H4 (cell line): ENCODE measurements at regions not wholly inside any gene's neighbourhood (a gene's known extent, or its start where the extent isn't known, plus 50 kb on each side); places are given as distances from the start of the nearest gene placed in this dataset.

ENCODE experiments used
- DNase-seq: peaks from one replicate; pipeline ENCODE4 v3.0.0-alpha.2; 2015; ENCODE audit warnings: low spot score

- no peak for DNase-seq
These were observed 75.1 kb upstream of the NT5C1B start for GRCh38 chr2:18664421-18664820.

DNA sequence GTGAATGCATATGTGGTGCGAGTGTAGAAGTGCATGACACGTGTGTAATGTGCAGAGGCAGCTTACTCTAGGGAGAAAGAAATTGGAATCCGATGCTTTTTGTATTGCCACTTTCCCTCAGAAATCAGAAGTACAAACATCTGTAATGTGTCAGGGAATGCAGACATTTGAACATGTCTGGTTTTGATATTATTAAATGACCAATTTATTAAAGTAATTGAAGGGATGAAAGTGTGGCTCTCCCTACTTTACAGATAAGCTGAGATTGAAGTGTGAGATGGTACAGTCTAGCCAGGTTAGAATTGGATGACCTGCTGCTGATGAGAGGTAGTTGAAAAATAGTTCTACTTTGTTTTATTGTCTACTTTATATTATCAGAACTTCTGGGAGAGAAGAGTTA, 74.5 kb upstream of the NT5C1B start:
- no peak for DNase-seq

- no peak for DNase-seq
These were observed 73.3 kb upstream of the NT5C1B start for GRCh38 chr2:18662689-18663088.

DNA sequence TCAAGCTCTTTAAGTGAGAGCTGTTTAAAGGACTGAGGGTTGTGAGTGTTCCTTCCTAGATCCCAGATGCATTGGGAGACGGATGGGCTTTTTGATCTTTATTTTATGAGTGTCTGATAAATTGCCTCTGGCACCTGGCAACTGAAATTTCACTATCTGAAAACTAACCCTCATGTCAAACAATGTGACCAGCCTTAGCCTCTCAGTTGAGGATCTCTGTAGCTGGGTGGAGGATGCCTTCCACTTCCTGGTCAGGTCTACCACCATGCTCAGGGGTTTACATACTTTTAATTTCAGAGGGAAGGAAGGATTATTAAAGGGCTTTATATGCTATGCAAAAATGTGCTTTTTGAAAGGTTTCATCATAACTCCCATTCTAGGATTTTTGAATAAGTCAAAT, 70.5 kb upstream of the NT5C1B start:
- DNase-seq, result no peak

- DNase-seq, result no peak
These were observed 66.7 kb upstream of the NT5C1B start for GRCh38 chr2:18656048-18656447.

DNA sequence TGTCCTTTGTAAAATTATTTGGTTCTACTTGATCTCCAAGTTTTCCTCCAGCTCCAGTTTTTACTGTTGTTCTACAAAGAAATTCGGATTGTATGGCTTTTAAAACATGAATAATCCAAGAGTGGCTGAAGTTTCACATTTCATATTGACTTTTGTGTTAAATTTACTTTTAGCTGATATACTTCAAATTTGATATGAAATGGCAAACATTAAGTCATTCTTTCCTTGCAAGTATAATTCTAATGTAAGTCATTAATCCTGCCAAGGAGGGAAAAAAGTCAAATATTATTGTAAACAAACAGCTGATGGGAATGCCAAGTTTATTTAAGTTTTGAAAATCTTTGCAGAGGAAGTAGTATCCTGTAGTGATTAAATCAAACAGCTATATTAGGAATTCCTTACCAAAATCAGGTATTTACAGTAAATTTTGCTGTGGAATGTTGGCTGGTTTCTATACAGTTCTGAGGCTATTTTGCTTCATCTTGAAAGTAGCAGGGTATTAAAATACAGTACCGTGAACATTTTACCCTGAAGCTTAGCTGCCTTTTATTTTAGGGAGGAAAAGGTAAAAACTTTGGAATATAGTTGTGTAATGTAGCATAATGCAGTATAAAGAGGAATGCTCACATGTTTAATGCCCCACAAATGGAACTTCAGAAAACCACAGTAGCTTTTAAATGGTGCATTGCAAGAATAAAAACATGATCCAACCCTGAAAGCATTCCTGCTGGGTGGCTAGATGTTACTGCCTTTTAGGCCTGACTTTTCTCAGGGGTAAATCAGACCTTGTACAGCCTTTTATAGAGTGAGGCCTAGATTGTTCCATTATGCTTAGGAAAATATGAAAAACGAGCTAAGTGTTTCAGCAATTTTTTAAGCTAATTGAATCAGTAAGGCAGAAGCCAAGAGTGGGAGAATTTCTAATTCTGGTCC, 62.7 kb upstream of the NT5C1B start:
- peak; percentile 33 for DNase-seq

GRCh38 chr2:18650221-18650620, 60.9 kb upstream of the NT5C1B start:
- no peak for DNase-seq

DNA sequence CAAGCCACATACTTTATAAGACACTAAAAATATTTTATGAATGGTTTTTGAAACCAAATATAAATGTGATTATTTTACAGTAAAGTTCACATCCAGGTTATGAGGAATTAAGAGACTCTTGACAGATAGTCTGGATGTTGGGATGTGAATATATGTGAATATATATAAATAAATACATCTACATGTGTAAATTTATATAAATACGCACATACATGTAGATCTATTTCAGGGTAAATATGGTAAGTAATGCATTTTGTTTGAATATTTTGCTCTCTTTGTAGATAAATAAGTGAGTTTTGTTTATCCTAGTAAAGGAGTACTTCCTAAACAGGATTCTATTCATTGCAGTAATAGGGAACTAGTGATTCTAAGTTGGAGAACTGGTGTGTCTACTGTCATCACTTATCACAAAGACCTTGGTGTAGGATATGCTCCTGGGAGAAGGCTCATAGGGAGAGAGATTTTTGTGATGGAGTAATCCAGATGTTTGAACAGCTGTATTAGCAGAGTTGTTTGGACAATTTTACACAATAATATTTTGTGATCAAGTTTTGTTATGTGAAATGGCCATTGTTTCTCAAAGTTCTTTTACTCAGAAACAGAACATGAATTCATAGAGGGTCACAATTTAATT, 60.2 kb upstream of the NT5C1B start:
- no peak for DNase-seq

DNA sequence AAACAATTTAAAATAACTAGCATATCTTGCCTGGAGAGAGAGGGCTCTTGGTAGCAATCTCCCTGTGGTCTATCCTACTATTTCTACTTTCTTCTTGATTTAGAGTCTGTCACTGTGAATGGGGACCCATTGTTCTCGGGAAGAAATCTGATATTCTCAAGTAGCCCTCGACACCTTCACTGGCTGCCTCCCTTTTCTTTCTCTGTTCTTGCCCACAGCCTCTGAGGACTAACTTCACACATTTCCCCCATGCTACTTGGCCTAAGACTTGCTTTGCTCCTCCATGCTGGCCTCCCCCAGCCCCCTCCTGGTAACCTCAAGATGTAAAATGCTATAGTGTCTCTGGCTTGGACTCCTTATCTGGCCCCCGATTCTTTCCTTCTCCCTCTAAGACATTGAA, 58.8 kb upstream of the NT5C1B start:
- DNase-seq, result no peak

DNA sequence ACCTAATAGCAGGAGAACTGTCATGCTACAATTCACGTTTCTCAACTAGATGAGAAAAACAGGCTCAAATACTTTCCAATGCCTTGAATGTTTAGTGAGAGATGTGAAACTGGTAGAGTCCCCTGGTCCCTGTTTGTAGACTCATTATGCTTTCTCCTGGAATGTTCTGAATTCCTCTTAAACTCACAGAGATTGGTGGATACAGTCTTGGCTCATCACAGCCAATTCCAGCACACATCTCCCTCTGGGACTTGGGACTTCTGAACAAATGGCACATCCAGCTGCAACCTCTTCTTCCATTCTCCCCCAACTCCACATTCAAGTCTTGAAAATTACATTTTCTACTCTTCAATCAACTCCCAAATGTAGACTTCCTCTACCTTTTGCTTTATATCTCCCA, 58.4 kb upstream of the NT5C1B start:
- no peak for DNase-seq

DNA sequence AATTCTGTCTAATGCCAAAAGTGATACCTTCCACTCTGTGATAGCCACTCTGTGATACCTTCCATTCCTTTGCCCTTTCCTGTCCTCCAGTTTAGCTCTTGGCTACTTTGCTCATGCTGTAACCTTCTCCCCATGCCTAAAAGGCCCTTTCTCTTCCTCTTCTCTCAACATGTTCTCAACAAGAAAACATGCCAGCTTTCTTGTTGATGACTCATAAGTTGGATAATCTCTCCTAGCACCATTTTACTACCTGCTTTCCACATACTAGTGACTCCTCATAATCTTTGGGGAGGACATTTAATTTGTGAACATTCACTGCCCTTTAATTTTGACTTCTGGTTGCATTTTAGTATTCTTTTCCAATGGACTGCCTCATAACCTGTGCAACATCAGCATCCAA, 55.9 kb upstream of the NT5C1B start:
- DNase-seq, result no peak

- DNase-seq, result no peak
These were observed 54.7 kb upstream of the NT5C1B start for GRCh38 chr2:18644115-18644462.

GRCh38 chr2:18643326-18644114, 54.2 kb upstream of the NT5C1B start:
- DNase-seq, result no peak

- no peak for DNase-seq
These were observed 52.5 kb upstream of the NT5C1B start for GRCh38 chr2:18641823-18642222.

DNA sequence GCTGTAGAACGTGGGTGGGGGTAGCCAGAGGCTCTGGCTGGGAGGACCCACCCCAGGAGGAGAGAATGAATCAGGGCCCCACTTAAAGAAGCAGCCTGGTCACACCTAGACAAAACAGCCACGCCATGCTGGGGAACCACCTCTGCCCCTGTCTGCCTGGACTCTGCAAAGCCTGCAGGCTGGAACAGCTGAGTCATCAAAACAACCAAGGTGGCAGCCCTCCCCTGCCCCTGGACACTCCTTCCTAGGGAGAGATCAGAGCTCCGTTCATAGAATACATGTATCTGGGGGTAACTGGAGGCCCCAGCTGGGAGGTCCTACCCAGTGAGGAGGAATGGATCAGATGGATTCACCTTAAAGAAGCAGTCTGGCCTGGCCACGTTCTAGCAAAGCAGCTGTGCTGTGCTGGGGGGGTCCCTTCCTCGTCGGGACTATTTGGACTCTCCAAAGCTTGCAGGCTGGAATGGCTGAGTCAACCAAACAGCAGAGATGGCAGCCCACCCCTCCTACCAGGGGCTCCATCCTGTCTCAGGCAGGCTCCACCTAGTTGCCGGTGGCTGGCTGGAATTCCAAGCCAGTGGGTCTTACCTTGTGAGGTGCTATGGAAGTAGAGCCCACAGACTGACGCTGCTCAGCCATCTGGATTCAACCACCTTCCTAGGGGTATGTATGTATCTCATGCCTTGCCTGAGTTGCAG, 50.5 kb upstream of the NT5C1B start:
- no peak for DNase-seq
